ENCODE measurements at regions not wholly inside any gene's neighbourhood (a gene's known extent, or its start where the extent isn't known, plus 50 kb on each side); places are given as distances from the start of the nearest gene placed in this dataset. TPM values are rescaled to one million over a fixed set of nuclear protein-coding genes. Genes with fewer than 3 reads are reported as not detected.

DNA sequence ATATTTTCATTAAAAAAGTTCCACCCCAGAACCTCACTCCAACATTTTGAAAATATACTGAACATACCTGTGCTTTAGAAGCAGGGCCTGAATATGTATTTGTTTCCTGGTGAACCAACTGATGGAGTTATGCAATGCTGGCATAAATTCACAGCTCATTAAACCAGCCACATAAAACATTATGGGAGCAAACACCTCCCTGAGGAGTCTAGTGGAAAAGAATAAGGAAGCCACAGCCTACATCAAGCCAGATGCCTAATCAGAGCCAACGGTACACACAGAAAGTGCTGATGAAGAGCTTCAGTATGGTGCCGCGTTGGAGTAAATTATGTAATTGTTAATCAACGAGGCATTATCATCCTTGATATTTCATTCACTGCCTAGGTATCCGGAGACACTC lies 199.5 kb downstream of the AJAP1 start:
- intact Hi-C loops (cut with DNase I, micrococcal nuclease), result no loop called here
- TF ChIP-seq, protein P1, sequence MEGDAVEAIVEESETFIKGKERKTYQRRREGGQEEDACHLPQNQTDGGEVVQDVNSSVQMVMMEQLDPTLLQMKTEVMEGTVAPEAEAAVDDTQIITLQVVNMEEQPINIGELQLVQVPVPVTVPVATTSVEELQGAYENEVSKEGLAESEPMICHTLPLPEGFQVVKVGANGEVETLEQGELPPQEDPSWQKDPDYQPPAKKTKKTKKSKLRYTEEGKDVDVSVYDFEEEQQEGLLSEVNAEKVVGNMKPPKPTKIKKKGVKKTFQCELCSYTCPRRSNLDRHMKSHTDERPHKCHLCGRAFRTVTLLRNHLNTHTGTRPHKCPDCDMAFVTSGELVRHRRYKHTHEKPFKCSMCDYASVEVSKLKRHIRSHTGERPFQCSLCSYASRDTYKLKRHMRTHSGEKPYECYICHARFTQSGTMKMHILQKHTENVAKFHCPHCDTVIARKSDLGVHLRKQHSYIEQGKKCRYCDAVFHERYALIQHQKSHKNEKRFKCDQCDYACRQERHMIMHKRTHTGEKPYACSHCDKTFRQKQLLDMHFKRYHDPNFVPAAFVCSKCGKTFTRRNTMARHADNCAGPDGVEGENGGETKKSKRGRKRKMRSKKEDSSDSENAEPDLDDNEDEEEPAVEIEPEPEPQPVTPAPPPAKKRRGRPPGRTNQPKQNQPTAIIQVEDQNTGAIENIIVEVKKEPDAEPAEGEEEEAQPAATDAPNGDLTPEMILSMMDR (IDR thresholded peaks at IDR 0.05), result no peak
- ATAC-seq (no peak), DNase-seq (no peak)
- Histone ChIP-seq H3K4me1 (ENCODE audit: low read depth) (no peaks in the 10 kb centered on the region), H3K4me3 (no peak overlapping the region), H3K36me3 (ENCODE audit: low read depth) (no peaks in the 10 kb centered on the region), H3K9me3 (no peaks in the 10 kb centered on the region)

DNA sequence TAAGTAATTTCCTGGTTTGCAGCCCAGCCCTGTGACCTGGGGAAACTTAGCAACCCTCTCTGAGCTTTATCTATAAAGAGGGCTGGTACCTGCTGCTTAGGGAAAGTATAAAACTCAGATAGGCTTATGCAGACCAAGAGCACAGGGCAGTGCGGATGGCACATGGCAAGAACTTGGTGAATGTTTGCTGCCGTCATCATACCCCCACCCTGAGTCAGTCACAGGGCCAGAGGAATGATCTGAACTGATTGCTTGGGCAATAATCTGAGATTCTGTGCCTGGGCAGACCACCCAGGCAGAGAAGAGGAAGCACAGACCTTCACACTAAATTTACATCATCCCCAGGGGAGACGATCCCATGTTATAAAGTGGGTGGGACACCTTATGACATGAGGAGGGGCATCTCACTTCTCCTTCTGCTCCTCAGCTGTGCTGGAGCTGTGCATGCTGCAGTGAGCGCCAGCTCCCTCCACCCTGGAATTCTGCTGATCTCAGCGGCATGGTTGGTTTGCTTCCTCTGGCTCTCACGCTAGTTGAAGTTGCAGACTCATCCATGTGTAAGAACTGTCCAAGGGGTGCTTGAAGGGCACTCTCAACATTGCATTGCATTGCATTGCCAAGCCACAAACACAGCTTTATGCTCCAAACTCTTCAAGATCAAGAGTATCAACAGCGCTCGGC lies 197.1 kb downstream of the AJAP1 start:
- intact Hi-C loops (cut with DNase I, micrococcal nuclease), result no loop called here
- ATAC-seq (no peak), DNase-seq (no peak)
- TF ChIP-seq, protein P1 (IDR thresholded peaks at IDR 0.05), result no peak
- Histone ChIP-seq H3K4me1 (ENCODE audit: low read depth) (no peaks in the 10 kb centered on the region), H3K9me3 (no peaks in the 10 kb centered on the region), H3K36me3 (ENCODE audit: low read depth) (no peaks in the 10 kb centered on the region), H3K4me3 (no peak overlapping the region)

DNA sequence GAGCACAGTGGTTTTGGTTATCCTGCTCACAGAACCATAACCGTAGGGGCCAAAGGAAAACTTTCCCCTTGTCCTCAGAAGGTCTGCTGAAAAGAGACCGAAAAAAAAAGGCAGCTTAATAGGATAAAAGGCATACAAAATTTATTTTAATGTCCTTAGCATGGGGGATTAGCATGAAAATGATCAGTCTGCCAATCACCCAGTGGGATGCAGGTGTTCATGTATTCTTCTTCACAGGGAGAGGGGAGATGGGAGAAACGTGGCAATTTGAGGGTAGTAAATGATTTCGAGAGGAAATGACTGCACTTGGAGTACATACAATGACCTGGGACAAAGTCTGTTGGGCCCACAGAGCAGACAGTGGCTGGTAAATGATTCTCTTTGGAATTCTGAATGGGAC lies 194.0 kb downstream of the AJAP1 start:
- ATAC-seq, result no peak
- TF ChIP-seq, protein P1 (IDR thresholded peaks at IDR 0.05), result no peak
- Histone ChIP-seq H3K36me3 (ENCODE audit: low read depth) (no peaks in the 10 kb centered on the region), H3K4me1 (ENCODE audit: low read depth) (no peaks in the 10 kb centered on the region), H3K9me3 (no peaks in the 10 kb centered on the region), H3K4me3 (no peak overlapping the region)
- intact Hi-C loops (cut with DNase I, micrococcal nuclease), result no loop called here
- DNase-seq, result no peak

DNA sequence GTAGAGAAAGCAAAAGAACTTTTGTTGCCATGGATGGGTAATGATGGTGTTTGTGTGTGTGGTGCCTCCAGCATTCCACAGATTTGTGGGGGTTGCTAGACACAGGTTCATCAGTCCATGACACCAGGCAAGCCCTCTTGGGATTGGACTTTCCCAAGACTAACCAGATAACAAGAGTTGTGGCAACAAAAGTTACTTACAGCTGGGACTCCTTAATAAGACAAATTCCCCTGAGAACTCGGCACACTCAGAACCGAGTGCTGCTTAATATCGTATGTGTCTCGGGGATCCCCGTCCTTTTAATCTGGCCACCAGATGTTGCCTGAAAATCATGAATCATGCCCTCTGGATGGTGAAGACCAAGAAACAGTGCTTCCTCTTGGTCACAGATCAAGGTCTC lies 193.3 kb downstream of the AJAP1 start:
- H3K4me1 ChIP-seq (ENCODE audit: low read depth), result no peaks in the 10 kb centered on the region
- ATAC-seq, result no peak
- no peak for DNase-seq
- TF ChIP-seq, protein P1 (IDR thresholded peaks at IDR 0.05), result no peak
- H3K36me3 ChIP-seq (ENCODE audit: low read depth), result no peaks in the 10 kb centered on the region
- H3K9me3 ChIP-seq, result no peaks in the 10 kb centered on the region
- intact Hi-C loops (cut with DNase I, micrococcal nuclease), result no loop called here
- H3K4me3 ChIP-seq, result no peak overlapping the region

Small RNA genes lying in the stretch of these regions (microRNA-seq; reads per million reads assigned to microRNA genes)
- gene MIR4417, result not detected

Data from mucosa of descending colon (tissue), 3 donors.